ENCODE measurements at regions not wholly inside any gene's neighbourhood (a gene's known extent, or its start where the extent isn't known, plus 50 kb on each side); places are given as distances from the start of the nearest gene placed in this dataset.

GRCh38 chr4:141548791-141549190 is 87.6 kb upstream of the IL15 start:
- ChIA-PET POLR2A (no interaction called here), CTCF (no interaction called here)
- ATAC-seq = no peak
- H3K27me3 Mint-ChIP-seq (ENCODE audit: low read depth) = peaks cover 3% of the 10 kb centered on the region
- no peak for DNase-seq (ENCODE audit: low spot score)
- TF ChIP-seq ZNF317 (CRISPR knock-in tag; IDR thresholded peaks at IDR 0.05; ENCODE audit: borderline replicate concordance, low read depth) = no peak
- TF ChIP-seq GTF2I (CRISPR knock-in tag; conservative IDR thresholded peaks at IDR 0.05) = no peak
- TF ChIP-seq ESRRA (CRISPR knock-in tag; IDR thresholded peaks at IDR 0.05; ENCODE audit: borderline replicate concordance) = no peak
- TF ChIP-seq, protein P1, sequence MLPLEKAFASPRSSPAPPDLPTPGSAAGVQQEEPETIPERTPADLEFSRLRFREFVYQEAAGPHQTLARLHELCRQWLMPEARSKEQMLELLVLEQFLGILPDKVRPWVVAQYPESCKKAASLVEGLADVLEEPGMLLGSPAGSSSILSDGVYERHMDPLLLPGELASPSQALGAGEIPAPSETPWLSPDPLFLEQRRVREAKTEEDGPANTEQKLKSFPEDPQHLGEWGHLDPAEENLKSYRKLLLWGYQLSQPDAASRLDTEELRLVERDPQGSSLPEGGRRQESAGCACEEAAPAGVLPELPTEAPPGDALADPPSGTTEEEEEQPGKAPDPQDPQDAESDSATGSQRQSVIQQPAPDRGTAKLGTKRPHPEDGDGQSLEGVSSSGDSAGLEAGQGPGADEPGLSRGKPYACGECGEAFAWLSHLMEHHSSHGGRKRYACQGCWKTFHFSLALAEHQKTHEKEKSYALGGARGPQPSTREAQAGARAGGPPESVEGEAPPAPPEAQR (CRISPR knock-in tag; IDR thresholded peaks at IDR 0.05) = no peak
- TF ChIP-seq, protein P2, sequence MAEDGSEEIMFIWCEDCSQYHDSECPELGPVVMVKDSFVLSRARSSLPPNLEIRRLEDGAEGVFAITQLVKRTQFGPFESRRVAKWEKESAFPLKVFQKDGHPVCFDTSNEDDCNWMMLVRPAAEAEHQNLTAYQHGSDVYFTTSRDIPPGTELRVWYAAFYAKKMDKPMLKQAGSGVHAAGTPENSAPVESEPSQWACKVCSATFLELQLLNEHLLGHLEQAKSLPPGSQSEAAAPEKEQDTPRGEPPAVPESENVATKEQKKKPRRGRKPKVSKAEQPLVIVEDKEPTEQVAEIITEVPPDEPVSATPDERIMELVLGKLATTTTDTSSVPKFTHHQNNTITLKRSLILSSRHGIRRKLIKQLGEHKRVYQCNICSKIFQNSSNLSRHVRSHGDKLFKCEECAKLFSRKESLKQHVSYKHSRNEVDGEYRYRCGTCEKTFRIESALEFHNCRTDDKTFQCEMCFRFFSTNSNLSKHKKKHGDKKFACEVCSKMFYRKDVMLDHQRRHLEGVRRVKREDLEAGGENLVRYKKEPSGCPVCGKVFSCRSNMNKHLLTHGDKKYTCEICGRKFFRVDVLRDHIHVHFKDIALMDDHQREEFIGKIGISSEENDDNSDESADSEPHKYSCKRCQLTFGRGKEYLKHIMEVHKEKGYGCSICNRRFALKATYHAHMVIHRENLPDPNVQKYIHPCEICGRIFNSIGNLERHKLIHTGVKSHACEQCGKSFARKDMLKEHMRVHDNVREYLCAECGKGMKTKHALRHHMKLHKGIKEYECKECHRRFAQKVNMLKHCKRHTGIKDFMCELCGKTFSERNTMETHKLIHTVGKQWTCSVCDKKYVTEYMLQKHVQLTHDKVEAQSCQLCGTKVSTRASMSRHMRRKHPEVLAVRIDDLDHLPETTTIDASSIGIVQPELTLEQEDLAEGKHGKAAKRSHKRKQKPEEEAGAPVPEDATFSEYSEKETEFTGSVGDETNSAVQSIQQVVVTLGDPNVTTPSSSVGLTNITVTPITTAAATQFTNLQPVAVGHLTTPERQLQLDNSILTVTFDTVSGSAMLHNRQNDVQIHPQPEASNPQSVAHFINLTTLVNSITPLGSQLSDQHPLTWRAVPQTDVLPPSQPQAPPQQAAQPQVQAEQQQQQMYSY (CRISPR knock-in tag; IDR thresholded peaks at IDR 0.05) = no peak
- TF ChIP-seq, protein P3, sequence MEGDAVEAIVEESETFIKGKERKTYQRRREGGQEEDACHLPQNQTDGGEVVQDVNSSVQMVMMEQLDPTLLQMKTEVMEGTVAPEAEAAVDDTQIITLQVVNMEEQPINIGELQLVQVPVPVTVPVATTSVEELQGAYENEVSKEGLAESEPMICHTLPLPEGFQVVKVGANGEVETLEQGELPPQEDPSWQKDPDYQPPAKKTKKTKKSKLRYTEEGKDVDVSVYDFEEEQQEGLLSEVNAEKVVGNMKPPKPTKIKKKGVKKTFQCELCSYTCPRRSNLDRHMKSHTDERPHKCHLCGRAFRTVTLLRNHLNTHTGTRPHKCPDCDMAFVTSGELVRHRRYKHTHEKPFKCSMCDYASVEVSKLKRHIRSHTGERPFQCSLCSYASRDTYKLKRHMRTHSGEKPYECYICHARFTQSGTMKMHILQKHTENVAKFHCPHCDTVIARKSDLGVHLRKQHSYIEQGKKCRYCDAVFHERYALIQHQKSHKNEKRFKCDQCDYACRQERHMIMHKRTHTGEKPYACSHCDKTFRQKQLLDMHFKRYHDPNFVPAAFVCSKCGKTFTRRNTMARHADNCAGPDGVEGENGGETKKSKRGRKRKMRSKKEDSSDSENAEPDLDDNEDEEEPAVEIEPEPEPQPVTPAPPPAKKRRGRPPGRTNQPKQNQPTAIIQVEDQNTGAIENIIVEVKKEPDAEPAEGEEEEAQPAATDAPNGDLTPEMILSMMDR (IDR thresholded peaks at IDR 0.05) = no peak
- TF ChIP-seq TCF7 (CRISPR knock-in tag; IDR thresholded peaks at IDR 0.05; ENCODE audit: low read depth) = no peak
- TF ChIP-seq, protein P4, sequence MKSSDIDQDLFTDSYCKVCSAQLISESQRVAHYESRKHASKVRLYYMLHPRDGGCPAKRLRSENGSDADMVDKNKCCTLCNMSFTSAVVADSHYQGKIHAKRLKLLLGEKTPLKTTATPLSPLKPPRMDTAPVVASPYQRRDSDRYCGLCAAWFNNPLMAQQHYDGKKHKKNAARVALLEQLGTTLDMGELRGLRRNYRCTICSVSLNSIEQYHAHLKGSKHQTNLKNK (CRISPR knock-in tag; IDR thresholded peaks at IDR 0.05) = no peak
- no peak for TF ChIP-seq SMAD3 (CRISPR knock-in tag; IDR thresholded peaks at IDR 0.05; ENCODE audit: borderline replicate concordance)
- TF ChIP-seq TEAD1 (CRISPR knock-in tag; IDR thresholded peaks at IDR 0.05) = no peak
- TF ChIP-seq MYBL2 (CRISPR knock-in tag; IDR thresholded peaks at IDR 0.05) = no peak
- no peak for TF ChIP-seq NR1H2 (CRISPR knock-in tag; IDR thresholded peaks at IDR 0.05)
- TF ChIP-seq ZNF121 (CRISPR knock-in tag; IDR thresholded peaks at IDR 0.05) = no peak
- no peak for TF ChIP-seq ATF1 (CRISPR knock-in tag; IDR thresholded peaks at IDR 0.05)
- TF ChIP-seq JUN (CRISPR knock-in tag; IDR thresholded peaks at IDR 0.05) = no peak
- TF ChIP-seq RELA (CRISPR knock-in tag; IDR thresholded peaks at IDR 0.05; ENCODE audit: borderline replicate concordance) = no peak
- TF ChIP-seq, protein P5, sequence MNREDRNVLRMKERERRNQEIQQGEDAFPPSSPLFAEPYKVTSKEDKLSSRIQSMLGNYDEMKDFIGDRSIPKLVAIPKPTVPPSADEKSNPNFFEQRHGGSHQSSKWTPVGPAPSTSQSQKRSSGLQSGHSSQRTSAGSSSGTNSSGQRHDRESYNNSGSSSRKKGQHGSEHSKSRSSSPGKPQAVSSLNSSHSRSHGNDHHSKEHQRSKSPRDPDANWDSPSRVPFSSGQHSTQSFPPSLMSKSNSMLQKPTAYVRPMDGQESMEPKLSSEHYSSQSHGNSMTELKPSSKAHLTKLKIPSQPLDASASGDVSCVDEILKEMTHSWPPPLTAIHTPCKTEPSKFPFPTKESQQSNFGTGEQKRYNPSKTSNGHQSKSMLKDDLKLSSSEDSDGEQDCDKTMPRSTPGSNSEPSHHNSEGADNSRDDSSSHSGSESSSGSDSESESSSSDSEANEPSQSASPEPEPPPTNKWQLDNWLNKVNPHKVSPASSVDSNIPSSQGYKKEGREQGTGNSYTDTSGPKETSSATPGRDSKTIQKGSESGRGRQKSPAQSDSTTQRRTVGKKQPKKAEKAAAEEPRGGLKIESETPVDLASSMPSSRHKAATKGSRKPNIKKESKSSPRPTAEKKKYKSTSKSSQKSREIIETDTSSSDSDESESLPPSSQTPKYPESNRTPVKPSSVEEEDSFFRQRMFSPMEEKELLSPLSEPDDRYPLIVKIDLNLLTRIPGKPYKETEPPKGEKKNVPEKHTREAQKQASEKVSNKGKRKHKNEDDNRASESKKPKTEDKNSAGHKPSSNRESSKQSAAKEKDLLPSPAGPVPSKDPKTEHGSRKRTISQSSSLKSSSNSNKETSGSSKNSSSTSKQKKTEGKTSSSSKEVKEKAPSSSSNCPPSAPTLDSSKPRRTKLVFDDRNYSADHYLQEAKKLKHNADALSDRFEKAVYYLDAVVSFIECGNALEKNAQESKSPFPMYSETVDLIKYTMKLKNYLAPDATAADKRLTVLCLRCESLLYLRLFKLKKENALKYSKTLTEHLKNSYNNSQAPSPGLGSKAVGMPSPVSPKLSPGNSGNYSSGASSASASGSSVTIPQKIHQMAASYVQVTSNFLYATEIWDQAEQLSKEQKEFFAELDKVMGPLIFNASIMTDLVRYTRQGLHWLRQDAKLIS (CRISPR knock-in tag; IDR thresholded peaks at IDR 0.05; ENCODE audit: borderline replicate concordance) = no peak
- no peak for TF ChIP-seq OVOL2 (CRISPR knock-in tag; IDR thresholded peaks at IDR 0.05; ENCODE audit: borderline replicate concordance)
- TF ChIP-seq, protein P6, sequence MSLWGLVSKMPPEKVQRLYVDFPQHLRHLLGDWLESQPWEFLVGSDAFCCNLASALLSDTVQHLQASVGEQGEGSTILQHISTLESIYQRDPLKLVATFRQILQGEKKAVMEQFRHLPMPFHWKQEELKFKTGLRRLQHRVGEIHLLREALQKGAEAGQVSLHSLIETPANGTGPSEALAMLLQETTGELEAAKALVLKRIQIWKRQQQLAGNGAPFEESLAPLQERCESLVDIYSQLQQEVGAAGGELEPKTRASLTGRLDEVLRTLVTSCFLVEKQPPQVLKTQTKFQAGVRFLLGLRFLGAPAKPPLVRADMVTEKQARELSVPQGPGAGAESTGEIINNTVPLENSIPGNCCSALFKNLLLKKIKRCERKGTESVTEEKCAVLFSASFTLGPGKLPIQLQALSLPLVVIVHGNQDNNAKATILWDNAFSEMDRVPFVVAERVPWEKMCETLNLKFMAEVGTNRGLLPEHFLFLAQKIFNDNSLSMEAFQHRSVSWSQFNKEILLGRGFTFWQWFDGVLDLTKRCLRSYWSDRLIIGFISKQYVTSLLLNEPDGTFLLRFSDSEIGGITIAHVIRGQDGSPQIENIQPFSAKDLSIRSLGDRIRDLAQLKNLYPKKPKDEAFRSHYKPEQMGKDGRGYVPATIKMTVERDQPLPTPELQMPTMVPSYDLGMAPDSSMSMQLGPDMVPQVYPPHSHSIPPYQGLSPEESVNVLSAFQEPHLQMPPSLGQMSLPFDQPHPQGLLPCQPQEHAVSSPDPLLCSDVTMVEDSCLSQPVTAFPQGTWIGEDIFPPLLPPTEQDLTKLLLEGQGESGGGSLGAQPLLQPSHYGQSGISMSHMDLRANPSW (CRISPR knock-in tag; conservative IDR thresholded peaks at IDR 0.05; ENCODE audit: low read depth) = no peak
- H3K4me1 Mint-ChIP-seq = no peaks in the 10 kb centered on the region
- H3K9me3 Mint-ChIP-seq = peaks cover 35% of the 10 kb centered on the region
- no peak overlapping the region for H3K27ac Mint-ChIP-seq
- no peak overlapping the region for H3K4me3 Mint-ChIP-seq
- peaks cover 27% of the 10 kb centered on the region for H3K36me3 Mint-ChIP-seq

Measured in WTC11 (cell line).